SIG-M5 (cell line): ENCODE measurements at regions not wholly inside any gene's neighbourhood (a gene's known extent, or its start where the extent isn't known, plus 50 kb on each side); places are given as distances from the start of the nearest gene placed in this dataset.

Experiments
- DNase-seq: peaks from one replicate; lab custom pipeline; 2025; lab: John Stamatoyannopoulos, UW

DNA sequence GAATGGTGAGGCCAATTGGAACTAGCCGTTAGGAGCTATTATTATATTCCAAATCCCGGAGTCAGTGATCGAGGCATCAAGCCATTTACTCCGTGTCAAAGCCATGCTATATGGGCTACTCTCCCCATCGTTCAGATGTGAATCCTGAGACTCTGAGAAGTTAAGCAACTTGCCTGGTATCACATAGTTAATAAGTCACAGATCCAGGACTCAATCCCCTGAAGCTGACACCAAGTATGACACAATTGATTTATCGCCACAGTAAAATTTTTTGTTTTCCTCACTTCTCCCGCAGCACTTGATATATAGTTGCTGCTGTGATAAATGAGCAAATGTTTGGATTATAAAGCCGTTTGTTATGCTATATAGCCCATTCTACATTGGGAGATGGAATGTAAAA lies 50.8 kb upstream of the TSHZ2 start:
- no peak for DNase-seq

DNA sequence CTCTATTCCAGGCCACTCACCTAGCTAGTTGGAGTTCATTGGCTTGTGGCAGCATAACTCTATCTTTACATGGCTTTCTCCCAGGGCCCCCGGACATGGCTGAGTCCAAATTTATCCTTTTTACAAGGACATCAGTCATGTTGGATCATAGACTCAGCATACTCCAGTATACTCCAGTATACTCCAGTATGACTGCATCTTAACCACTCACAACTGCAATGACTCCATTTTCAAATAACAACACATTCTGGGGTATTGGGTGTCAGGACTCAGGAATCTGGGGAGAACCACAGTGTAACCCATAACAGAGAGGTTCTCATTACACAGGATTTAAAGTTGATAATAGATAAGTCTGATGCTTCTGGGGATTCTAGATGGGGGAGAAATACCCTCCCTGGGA lies 53.8 kb upstream of the TSHZ2 start:
- DNase-seq: no peak

DNA sequence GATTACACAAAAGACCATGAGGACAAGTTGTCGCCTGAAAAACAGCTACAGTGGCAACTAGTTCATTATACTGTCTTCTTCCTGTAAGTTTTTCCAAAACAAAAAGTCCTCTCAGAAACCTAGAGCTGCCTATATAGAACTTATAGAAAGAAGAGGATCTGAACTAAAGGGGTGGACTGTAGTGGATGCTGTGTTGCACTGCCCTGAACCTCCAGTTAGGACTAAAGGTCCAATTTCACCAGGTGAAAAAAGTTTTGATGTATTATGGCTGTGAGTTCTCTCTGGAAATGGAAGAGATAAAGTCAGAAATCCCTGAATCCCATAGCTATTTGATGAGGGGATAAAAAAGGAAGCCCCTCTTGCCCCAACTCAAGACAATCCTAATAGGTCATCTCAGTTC lies 56.6 kb upstream of the TSHZ2 start:
- no peak for DNase-seq

DNA sequence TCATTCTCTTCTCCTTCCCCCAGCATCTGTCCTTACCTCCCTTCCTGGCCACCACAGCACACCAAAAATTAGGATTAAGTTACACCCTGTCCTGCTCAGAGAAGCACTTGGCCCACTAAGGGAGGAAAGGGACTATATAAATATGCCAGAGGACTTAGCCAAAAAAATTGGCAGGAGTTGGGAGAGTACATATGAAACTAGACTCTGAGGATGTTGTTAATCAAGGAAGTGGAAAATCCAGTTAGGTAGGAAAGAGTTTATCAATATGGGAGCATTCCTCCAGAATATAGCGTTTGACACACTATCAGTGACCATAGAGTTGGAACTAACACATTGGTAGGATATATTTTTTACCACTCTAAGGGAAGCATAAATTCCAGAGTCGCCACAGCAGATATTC lies 57.3 kb upstream of the TSHZ2 start:
- no peak for DNase-seq

DNA sequence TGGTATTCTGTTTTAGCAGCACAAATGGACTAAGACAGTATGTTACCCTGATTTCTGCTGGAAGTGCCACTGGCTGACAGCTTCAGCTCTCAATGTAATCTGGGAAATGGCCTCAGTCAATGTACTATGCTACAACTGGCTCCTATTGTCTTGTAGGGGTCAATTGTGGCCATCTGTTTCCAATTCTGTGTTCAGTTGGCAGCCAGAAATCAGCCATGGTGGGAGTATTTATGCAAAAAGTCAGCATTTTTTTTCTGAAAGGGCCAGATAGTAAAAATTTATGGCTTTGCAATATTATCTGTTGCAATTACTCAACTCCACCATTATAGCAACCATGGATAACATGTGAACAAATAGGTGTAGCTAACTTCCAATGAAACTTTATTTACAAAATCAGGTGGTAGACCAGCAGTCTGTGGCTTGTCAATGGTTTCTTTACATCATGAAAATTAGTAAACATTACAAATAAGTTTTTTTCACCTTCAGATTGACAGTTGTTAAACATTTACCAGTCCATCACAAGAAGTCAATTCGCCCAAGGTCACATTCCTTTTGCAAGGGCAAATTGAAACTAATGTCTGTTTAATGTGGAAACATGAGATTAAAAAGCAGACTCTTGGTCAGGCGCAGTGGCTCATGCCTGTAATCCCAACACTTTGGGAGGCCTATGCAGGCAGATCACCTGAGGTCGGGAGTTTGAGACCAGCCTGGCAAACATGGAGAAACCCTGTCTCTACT lies 58.3 kb upstream of the TSHZ2 start:
- DNase-seq: no peak

DNA sequence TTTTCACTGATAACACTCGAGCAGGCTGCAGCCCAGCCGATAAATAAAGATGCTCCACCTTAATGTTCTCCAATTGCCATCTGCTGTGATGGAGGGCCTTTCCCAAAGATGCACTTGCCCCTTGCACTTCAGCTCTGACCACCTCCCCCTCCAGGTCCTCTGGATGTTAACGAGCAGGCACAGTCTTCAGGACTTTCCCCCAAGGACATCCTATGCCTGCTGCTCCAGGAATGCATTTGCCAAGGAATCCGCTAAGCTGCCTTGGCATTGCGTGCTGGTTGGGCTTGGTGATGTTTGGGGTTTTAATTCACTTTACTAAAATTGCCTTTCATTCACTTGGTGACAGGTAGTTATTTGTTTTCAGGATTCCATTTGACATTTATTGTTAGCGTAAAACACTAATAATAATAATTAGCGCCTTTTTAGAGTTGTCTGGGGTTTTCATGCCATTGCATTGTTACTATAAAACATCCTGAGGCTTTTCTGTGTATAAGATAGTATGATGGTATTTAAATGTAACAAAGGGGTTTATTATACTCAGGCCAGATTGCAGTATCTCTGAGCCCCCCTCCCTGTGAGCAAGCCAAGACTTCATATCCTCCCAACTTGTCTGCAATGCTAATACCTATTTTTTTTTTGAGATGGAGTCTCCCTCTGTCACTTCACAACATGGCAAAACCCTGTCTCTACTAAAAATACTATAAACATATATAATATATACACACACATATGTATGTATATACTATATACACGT lies 66.7 kb upstream of the TSHZ2 start:
- DNase-seq: no peak

DNA sequence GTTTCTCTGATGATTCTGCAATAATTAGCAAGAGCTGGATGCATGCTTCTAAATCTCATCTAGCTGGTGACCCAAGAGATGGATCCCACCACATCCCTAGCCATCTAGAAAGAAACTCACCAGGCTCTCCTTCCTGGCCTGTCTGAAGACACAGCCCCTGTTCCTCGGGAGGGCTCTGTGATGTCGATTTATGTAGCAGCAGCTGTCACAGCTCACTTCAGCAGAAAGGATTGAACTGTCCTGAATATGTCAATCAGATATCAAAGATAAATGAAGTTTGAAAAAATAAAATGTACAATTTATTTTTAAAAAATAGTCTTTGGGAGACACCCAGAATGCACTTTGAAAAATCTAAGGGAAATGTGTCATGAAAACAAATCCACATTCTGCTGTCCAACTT lies 67.3 kb upstream of the TSHZ2 start:
- no peak for DNase-seq

DNA sequence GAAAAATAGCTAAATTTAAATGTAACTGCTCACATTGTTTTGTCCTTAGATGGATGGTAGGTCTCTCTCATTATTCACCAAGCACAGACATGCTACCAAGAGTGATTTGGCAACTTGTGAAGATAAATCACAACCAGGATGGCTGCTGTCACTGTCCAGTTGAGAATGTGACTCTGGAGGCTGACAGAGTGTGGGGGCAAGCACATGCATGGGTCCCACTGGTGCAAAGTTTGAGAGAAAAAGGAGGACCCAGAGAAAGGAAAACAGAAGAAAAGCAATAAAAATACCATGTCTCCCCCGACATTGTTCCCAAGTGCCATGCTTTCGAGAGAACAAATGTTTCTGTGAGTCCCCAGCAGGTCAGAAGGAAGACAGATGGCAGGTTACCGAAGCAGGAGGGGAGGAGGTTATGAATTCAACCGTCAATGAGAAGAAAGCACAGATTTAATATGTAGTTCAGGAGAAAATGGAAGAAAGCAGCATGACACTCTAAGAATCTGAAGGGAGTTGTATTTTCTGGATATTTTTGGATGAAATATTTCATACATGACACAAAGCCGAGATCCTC lies 73.0 kb upstream of the TSHZ2 start:
- no peak for DNase-seq

DNA sequence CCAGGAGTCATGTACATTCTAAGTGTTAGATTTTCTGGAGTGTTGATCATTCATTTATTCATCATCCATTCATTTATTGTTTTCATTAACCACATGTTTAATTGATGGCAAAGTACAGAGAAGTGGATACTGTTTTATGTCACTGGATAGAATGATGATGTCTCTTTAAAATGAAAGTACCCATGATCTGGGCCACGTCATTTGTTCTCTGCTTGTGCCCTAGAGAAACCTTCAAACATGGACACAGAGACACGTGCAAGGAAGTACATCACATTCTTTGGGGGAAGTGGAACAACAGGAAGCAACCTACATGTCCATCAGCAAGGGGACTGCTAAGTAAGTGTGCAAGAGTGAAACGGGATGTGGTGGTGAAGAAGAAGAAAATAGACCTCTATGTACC lies 75.8 kb upstream of the TSHZ2 start:
- no peak for DNase-seq

DNA sequence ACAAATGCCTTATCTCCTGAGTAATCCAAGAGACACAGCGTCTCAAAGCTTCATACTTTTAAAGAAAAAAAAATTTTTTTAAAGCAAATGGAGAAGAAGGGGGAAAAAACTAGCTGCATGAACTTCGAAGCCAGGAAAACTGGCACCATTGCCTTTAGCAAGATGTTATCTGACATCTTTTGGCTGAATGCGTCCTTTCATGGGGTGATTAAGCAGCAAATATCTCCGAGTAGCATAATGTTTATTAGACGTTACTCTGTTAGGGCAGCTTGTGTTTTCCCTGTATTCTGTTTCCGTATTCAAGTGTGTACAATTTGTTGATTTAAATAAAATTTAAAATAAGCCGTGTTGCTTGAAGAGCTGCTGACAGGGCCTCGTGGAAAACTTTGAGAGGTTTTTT lies 76.5 kb upstream of the TSHZ2 start:
- no peak for DNase-seq

DNA sequence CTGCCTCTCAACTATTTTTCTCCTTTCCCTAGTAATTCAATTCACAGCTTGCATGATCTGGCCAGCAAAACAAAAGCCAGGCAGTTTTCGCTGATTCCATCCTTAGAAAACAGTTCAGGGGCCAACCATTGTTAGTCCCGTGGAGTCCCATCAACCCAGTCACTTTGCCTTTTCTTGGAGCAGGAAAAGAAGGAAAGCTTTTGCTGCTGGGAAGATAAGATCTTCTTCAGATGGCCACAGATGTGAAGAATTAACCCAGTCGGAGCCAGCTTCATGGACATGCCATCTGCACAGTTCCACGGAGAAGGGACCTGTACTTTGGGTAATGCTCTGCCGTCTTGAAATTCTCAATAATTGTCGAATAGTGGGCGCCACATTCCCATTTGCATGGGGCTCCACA lies 76.9 kb upstream of the TSHZ2 start:
- no peak for DNase-seq

DNA sequence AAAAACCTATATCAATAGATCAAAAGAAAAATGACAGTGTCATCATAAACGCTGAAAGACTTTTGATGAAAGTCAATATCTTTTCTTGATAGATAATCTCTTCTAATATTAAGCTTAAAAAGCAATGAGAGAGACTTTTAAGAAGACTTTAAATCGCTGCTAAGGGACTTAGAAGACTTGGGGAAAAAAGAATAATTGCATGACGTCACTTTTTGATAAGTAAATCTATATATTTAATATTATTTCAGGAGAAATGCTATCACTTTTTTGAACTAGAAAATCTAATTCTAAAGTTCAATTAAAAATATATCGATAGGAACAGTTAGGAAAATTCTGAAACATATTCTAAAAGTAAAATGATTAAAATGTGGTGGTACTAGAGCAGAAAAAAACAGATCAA lies 78.7 kb upstream of the TSHZ2 start:
- no peak for DNase-seq

DNA sequence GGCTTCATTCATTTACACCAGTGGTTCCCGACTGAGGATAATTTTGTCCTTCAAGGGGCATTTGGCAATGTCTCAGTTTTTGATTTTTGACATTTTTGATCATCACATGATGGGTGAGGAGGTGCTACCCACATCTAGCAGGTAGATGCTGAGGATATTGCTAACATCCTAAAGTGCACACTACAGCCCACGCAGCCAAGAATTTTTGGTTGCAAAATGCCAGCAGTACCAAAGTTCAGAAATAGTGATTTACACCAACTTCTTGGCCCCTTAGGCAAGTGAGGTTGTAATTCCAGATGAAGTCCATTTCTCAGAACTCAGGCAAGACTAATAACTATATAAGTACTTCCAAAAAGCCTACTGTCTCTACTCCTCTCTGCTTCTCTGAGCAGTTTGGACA lies 80.1 kb upstream of the TSHZ2 start:
- DNase-seq: no peak

DNA sequence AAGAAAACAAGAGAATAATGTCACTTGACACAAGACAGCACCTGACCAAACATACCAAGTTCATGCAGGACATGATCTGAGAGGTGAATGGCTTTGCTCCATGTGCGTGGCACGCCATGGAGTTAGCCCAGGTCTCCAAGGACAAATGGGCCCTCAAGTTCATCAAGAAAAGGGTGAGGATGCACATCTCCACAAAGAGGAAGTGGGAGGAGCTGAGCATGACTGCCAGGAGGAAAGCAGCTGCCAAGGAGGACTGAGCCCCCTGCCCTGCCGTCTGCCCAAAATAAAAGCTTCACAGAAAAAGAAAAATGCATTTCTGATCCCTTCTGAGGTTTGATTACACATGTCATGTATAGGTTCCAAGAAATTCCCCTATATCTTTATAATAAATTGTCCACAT lies 82.0 kb upstream of the TSHZ2 start:
- DNase-seq: no peak

DNA sequence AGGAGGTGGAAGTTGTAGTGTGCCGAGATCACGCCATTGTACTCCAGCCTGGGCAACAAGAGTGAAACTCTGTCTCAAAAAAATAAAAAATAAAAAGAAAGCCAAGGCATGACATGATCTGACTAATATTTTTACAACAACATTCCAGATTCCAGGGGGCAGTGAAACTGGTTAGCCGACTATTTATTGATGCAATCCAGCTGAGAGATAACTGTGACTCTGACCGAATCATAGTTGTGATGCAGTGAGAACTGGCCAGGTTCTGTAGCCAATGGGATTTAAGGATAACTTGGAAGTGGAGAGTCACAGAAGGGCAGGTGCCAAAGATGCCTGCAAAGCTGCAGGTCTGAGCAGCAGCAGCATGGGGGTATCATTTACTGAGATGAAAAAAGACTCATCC lies 82.9 kb upstream of the TSHZ2 start:
- no peak for DNase-seq

DNA sequence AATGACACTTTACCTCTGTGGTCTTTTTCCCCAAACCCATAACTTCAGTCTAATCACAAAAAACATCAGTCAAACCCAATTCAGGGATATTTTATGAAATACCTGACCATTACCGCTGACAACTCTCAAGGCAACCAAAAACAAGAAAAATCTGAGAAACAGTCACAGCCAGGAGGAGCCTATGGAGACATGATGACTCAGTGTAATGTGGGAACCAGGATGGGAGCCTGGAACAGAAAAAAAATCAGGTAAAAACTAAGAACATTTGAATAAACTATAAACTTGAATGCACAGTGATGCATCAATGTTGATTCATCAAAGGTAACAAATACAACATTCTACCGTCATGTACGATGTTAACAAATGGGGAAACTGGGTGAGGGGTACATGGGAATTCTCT lies 84.1 kb upstream of the TSHZ2 start:
- DNase-seq: no peak

DNA sequence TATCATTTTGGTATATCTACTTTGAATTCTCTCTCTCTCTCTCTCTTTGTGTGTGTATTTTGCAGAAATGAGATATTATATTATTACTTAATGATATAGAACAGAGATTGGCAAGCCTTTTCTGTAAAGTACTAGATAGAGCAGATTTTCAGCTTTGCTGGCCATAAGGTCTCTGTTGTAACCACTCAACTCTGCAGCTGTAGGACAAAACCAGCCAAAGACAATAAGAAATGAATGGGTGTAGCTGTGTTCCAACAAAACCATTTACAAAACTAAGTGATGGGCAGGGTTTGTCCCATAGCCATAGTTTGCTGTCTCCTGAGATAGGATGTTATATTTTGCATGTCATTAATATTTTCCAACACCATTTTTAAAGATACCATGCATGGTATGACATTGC lies 91.2 kb upstream of the TSHZ2 start:
- no peak for DNase-seq

DNA sequence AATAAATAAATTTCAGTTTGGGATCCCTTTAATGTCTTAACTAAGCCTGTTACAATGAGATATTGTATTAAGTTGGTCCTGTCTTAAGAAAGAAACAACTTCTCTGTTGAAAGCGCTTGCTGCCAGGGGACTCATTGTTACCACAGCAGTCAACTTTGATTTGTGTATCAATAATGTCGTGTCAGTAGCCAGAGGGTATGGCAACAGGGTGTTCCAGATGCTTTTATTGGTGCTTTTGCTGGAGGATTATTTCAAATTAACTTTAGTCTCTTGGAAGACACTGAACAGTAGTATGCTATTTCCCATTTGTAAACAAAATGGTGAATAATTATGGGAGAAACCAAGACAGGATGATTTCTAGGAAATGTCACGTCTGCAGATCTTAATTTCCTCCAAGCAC lies 91.9 kb upstream of the TSHZ2 start:
- no peak for DNase-seq

DNA sequence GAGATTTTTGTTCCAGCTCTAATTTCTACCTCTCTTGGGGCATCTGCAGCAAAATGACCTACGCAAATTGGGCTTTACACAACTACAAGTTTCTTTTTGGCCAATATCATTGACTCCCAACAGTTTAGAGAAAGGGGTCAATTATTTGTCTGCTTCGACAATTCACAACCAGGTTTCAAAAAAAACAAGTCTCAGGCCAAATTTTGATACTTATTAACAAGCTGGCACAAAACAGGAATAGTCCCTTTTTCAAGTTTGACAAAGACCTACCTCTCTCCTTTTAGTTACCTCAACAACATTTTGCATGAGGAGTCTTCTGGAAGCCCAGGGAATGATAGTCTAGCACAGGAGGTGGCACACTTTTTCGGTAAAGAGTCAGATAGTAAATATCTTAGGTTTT lies 97.9 kb upstream of the TSHZ2 start:
- no peak for DNase-seq

DNA sequence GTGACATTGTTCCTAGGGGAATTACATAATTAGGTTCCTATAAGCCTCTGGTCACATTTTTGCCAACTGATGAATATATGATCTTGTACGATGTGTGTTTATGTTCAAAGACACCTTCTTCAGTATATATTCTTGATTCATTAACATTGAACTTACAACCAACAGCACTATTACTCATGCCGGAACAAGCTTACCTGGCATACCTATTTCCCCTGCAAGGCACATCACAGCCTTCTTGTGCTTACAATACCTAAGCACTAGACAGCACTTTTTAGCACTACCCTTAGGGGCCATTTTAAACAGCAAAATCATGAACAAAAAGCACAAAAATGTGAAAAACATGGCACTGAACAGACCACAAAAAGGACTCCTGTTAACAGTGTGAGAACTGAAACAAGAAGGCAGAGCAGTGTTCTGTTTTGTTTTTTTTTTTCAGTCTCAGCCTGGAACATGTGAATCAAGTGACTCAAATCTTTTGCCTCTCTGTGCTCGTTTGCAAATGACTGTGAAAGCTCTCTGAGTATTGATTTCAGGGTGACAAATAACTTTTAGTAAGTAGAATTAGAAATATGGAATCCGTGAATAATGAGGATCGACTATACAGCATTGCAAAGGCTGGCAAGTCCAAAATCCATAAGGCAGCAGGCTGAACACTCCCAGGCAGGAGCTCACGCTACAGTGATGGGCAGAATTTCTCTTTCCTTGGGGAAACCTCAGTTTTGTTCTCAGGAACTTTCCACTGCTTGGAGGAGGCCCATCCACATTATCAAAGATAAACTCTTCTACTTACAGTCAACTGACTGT lies 102.3 kb upstream of the TSHZ2 start:
- no peak for DNase-seq

DNA sequence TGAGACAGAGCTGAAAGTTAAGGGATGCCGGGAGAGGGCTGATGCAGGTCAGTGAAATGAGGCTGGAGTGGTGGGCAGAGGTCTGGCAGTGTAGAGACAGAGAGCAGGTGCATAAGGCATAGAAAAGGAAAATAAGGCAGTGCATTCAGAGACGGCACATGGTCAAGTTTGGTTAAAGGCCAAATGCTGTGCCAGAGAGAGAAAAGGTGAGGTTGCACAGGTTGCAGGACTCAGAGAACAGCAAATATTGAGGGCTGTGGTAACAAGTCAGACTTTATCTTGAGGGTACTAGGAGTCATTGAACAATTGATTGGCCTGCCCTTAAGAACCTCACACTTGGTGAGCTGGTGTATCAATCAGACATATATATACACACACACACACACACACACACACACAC lies 102.9 kb upstream of the TSHZ2 start:
- no peak for DNase-seq

DNA sequence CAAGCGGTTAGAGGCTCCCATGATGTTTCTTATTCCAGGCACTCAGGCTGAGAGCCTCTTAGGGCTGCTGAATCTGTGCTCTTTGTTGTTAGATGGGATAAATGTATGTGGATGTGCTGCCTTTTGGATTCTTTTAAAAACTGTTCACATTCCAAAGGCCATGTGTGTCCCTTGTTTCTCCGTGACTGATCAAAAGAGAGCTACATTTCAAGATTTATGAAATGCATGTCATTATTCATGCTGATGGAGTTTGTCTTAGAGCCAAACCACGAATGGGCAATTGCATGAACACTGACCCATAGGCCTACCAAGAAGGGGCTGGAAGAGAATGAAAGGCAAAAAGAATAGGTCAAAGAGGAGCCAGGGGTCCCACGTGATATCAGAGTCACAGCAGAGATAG lies 104.9 kb upstream of the TSHZ2 start:
- DNase-seq: no peak
